Trophoblast cell (in vitro differentiated cells and primary cell): ENCODE measurements at regions not wholly inside any gene's neighbourhood (a gene's known extent, or its start where the extent isn't known, plus 50 kb on each side); places are given as distances from the start of the nearest gene placed in this dataset.
A peak's percentile ranks its signal among the peaks of the same experiment; 100 is the strongest.

Experiments
- DNase-seq, 2 donors: peaks; one replicate each; pipeline ENCODE4 v3.0.0-alpha.2; 2016
- H2AFZ ChIP-seq: 2 replicates; pipeline ENCODE4 v1.6.1; 2013; ENCODE audit warnings: low read length, moderate library complexity, mild to moderate bottlenecking; ENCODE audit not compliant: insufficient read depth, poor library complexity
- H2AK5ac ChIP-seq: 2 replicates; pipeline ENCODE4 v1.6.1; 2013; ENCODE audit warnings: mild to moderate bottlenecking, low read length
- H2BK120ac ChIP-seq: 2 replicates; pipeline ENCODE4 v1.6.1; 2013; ENCODE audit warnings: low read length, mild to moderate bottlenecking, moderate library complexity; ENCODE audit not compliant: insufficient read depth, poor library complexity
- H2BK12ac ChIP-seq: 2 replicates; pipeline ENCODE4 v1.6.1; 2013; ENCODE audit warnings: mild to moderate bottlenecking, low read length, moderate library complexity
- H2BK5ac ChIP-seq: 2 replicates; pipeline ENCODE4 v1.6.1; 2013; ENCODE audit warnings: low read length, low read depth, moderate library complexity, mild to moderate bottlenecking; ENCODE audit not compliant: poor library complexity
- H3K14ac ChIP-seq: 2 replicates; pipeline ENCODE4 v1.6.1; 2013; ENCODE audit warnings: mild to moderate bottlenecking, low read length
- H3K18ac ChIP-seq: 2 replicates; pipeline ENCODE4 v1.6.1; 2013; ENCODE audit warnings: mild to moderate bottlenecking, low read length
- H3K23ac ChIP-seq: 2 replicates; pipeline ENCODE4 v1.6.1; 2013; ENCODE audit warnings: low read length
- H3K27ac ChIP-seq: 2 replicates; pipeline ENCODE4 v1.5.1; 2013; ENCODE audit warnings: low read depth, mild to moderate bottlenecking, inconsistent platforms, low read length, moderate library complexity
- H3K27me3 ChIP-seq: 2 replicates; pipeline ENCODE4 v1.6.1; 2013; ENCODE audit warnings: inconsistent platforms, mild to moderate bottlenecking, low read length, moderate library complexity; ENCODE audit not compliant: insufficient read depth
- H3K36me3 ChIP-seq, 2 experiments: 1 replicate in 1 of 2; 2 replicates in 1 of 2; pipeline ENCODE4 v1.6.1; 2013; ENCODE audit warnings: low read length in 2 of 2, mild to moderate bottlenecking in 2 of 2, moderate library complexity in 1 of 2; ENCODE audit not compliant: insufficient read depth in 2 of 2, control insufficient read depth in 1 of 2
- H3K4ac ChIP-seq: 2 replicates; pipeline ENCODE4 v1.6.1; 2013; ENCODE audit warnings: low read depth, mild to moderate bottlenecking, low read length, moderate library complexity
- H3K4me1 ChIP-seq, 2 experiments: 1 replicate in 1 of 2; 2 replicates in 1 of 2; pipeline ENCODE4 v1.6.1; 2013; ENCODE audit warnings: low read length in 2 of 2, mild to moderate bottlenecking in 2 of 2, moderate library complexity in 1 of 2; ENCODE audit not compliant: insufficient read depth in 2 of 2, control insufficient read depth in 1 of 2
- H3K4me2 ChIP-seq: 2 replicates; pipeline ENCODE4 v1.6.1; 2013; ENCODE audit warnings: inconsistent platforms, mild to moderate bottlenecking, low read length, moderate library complexity
- H3K4me3 ChIP-seq: 2 replicates; pipeline ENCODE4 v1.5.1; 2013; ENCODE audit warnings: mild to moderate bottlenecking, low read depth, low read length, inconsistent platforms
- H3K79me1 ChIP-seq: one replicate; pipeline ENCODE4 v1.6.1; 2013; ENCODE audit warnings: low read length
- H3K79me2 ChIP-seq: 2 replicates; pipeline ENCODE4 v1.6.1; 2013; ENCODE audit warnings: low read length, mild to moderate bottlenecking; ENCODE audit not compliant: control insufficient read depth, insufficient read depth, poor library complexity
- H3K9ac ChIP-seq: 2 replicates; pipeline ENCODE4 v1.6.1; 2013; ENCODE audit warnings: mild to moderate bottlenecking, low read length
- H3K9me3 ChIP-seq: 2 replicates; pipeline ENCODE4 v1.6.1; 2013; ENCODE audit warnings: low read depth, mild to moderate bottlenecking, control low read depth, inconsistent platforms, low read length; ENCODE audit not compliant: insufficient read depth
- H4K12ac ChIP-seq: 2 replicates; pipeline ENCODE4 v1.6.1; 2013; ENCODE audit warnings: low read depth, mild to moderate bottlenecking, low read length, moderate library complexity
- H4K8ac ChIP-seq: 2 replicates; pipeline ENCODE4 v1.6.1; 2013; ENCODE audit warnings: low read depth, mild to moderate bottlenecking, low read length, moderate library complexity
- H4K91ac ChIP-seq: one replicate; pipeline ENCODE4 v1.6.1; 2013; ENCODE audit warnings: low read depth, mild to moderate bottlenecking, low read length, moderate library complexity
- WGBS: extraction: QIAGEN DNeasy Blood & Tissue Kit; methylation state at CpG from one replicate; pipeline ENCODE4 v1.1.7; 2013; ENCODE audit warnings: missing lambda C conversion rate; ENCODE audit not compliant: insufficient read length, insufficient coverage; ENCODE audit errors: extremely low coverage; 5-methylcytosine and 5-hydroxymethylcytosine counted together

DNA sequence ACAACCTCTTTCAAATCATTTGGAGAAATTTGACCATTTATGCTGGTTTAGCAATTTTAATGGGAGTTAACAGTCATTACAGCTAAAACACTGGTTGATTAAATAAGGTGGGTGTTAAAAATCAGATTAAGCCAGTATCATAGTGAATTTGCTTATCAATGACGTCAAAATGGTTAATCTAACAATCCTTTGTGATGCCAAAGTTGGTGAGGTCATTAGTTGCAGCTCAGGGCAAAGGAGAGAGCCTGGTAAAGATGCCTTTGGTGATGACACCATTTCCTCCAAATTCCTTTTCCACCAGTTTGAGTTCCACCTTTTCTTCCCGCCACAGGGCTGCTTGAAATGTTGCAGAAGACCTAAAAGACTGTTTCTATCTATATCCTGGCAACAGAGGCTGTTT is 757.1 kb upstream of the PIK3C3 start:
- no peaks in the 10 kb centered on the region for H3K79me2 ChIP-seq
- H2BK5ac ChIP-seq = no peak overlapping the region
- H2BK12ac ChIP-seq = no peak overlapping the region
- H4K8ac ChIP-seq = no peak overlapping the region
- H3K36me3 ChIP-seq = no peaks in the 10 kb centered on the region
- H3K18ac ChIP-seq = no peak overlapping the region
- H3K9ac ChIP-seq = no peak overlapping the region
- H3K27ac ChIP-seq = no peak overlapping the region
- H3K4ac ChIP-seq = no peak overlapping the region
- H4K91ac ChIP-seq = no peak overlapping the region
- H3K79me1 ChIP-seq = no peaks in the 10 kb centered on the region
- no peak for DNase-seq
- H3K9me3 ChIP-seq = no peaks in the 10 kb centered on the region
- no peak overlapping the region for H3K4me2 ChIP-seq
- no peak overlapping the region for H2AK5ac ChIP-seq
- no peaks in the 10 kb centered on the region for H3K4me1 ChIP-seq
- WGBS = no CpG with 5 or more reads among the region's 2 CpGs
- no peak overlapping the region for H3K23ac ChIP-seq
- H3K14ac ChIP-seq = no peak overlapping the region
- no peak overlapping the region for H2BK120ac ChIP-seq
- no peak overlapping the region for H2AFZ ChIP-seq
- no peak overlapping the region for H4K12ac ChIP-seq
- H3K4me3 ChIP-seq = no peak overlapping the region
- no peaks in the 10 kb centered on the region for H3K27me3 ChIP-seq

DNA sequence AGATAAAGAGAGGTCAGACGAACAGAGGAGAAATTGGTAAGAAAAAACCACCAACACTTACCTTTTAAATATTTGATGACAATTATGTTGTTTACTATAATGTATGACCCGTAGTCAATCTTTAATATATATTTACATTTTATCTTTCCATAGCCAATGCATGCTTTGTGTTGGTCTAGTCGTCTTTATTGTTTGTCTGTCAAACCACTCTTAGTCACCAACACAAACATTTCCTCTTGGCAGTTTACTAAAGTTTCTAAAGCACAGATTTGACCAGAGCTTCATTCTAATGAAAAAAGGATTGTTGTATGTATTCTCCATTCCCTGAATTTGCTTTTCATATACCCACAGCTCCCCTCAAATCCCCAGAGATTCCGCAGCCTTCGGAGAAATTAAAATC is 784.7 kb upstream of the PIK3C3 start:
- H3K9me3 ChIP-seq = no peaks in the 10 kb centered on the region

GRCh38 chr18:41165625-41166024 is 789.4 kb upstream of the PIK3C3 start:
- H3K27ac ChIP-seq = no peak overlapping the region
- no peak overlapping the region for H2AFZ ChIP-seq
- no peak overlapping the region for H4K8ac ChIP-seq
- peak in 1 of 2 donors; percentile 18 for DNase-seq
- H3K4me3 ChIP-seq = no peak overlapping the region
- H2BK12ac ChIP-seq = no peak overlapping the region
- no peak overlapping the region for H3K9ac ChIP-seq
- no peak overlapping the region for H2BK5ac ChIP-seq
- no peak overlapping the region for H3K4me2 ChIP-seq
- H3K23ac ChIP-seq = no peak overlapping the region
- no peaks in the 10 kb centered on the region for H3K79me2 ChIP-seq
- H2AK5ac ChIP-seq = no peak overlapping the region
- H3K14ac ChIP-seq = no peak overlapping the region
- H3K4ac ChIP-seq = no peak overlapping the region
- no peaks in the 10 kb centered on the region for H3K36me3 ChIP-seq
- peaks cover 0 to 3% of the 10 kb centered on the region in 2 experiments for H3K4me1 ChIP-seq
- no peaks in the 10 kb centered on the region for H3K9me3 ChIP-seq
- WGBS = no CpG with 5 or more reads among the region's 2 CpGs
- no peak overlapping the region for H2BK120ac ChIP-seq
- no peaks in the 10 kb centered on the region for H3K79me1 ChIP-seq
- no peak overlapping the region for H3K18ac ChIP-seq
- no peak overlapping the region for H4K91ac ChIP-seq
- no peak overlapping the region for H4K12ac ChIP-seq
- no peaks in the 10 kb centered on the region for H3K27me3 ChIP-seq

More for the DNA sequence above, 784.7 kb upstream of the PIK3C3 start:
- no peaks in the 10 kb centered on the region for H3K36me3 ChIP-seq
- H3K27ac ChIP-seq = no peak overlapping the region
- no peak overlapping the region for H3K4me3 ChIP-seq
- H2AK5ac ChIP-seq = no peak overlapping the region
- no peaks in the 10 kb centered on the region for H3K4me1 ChIP-seq
- no peak overlapping the region for H2BK12ac ChIP-seq
- no peak overlapping the region for H3K4me2 ChIP-seq
- no peak overlapping the region for H4K8ac ChIP-seq
- no peak overlapping the region for H3K23ac ChIP-seq
- no peak overlapping the region for H3K14ac ChIP-seq
- WGBS = no CpG with 5 or more reads among the region's 5 CpGs
- no peak overlapping the region for H2BK120ac ChIP-seq
- H3K4ac ChIP-seq = no peak overlapping the region
- no peaks in the 10 kb centered on the region for H3K79me2 ChIP-seq
- no peaks in the 10 kb centered on the region for H3K27me3 ChIP-seq
- no peak overlapping the region for H3K18ac ChIP-seq
- H3K79me1 ChIP-seq = no peaks in the 10 kb centered on the region
- no peak overlapping the region for H2AFZ ChIP-seq
- no peak overlapping the region for H4K12ac ChIP-seq
- H4K91ac ChIP-seq = no peak overlapping the region
- no peak overlapping the region for H2BK5ac ChIP-seq
- no peak overlapping the region for H3K9ac ChIP-seq
- no peak for DNase-seq

DNA sequence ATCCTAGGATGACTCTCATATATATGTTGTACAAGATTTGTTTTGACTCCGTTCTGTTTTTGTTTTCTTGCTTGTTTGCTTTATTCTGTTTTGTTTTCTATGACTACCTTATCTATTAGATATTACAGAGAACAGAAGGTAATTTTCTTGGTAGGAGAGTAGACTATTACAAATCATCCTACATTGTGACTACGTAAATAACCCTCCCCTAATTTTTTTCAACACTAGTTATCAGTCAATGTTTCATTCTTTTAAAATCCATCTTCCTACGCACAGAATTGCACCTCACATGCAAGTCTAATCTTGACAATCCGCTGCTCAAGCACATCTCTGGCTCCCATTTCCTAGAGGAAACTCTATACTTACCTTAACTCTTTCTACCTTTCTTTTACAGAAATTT is 792.3 kb upstream of the PIK3C3 start:
- Histone ChIP-seq H4K91ac (no peak overlapping the region), H4K12ac (no peak overlapping the region), H3K9me3 (no peaks in the 10 kb centered on the region), H3K4ac (no peak overlapping the region), H3K18ac (no peak overlapping the region), H3K23ac (no peak overlapping the region), H3K4me2 (no peak overlapping the region), H3K79me1 (no peaks in the 10 kb centered on the region), H3K14ac (no peak overlapping the region), H3K4me1 (peaks cover 0 to 3% of the 10 kb centered on the region in 2 experiments), H3K4me3 (no peak overlapping the region), H2AFZ (no peak overlapping the region), H2AK5ac (no peak overlapping the region), H3K27ac (no peak overlapping the region), H3K36me3 (no peaks in the 10 kb centered on the region), H2BK12ac (no peak overlapping the region), H3K27me3 (no peaks in the 10 kb centered on the region), H4K8ac (no peak overlapping the region), H3K79me2 (no peaks in the 10 kb centered on the region), H2BK120ac (no peak overlapping the region), H2BK5ac (no peak overlapping the region), H3K9ac (no peak overlapping the region)
- no CpG with 5 or more reads among the region's 4 CpGs for WGBS
- peak in 1 of 2 donors; percentile 36 for DNase-seq
